ENCODE measurements at regions not wholly inside any gene's neighbourhood (a gene's known extent, or its start where the extent isn't known, plus 50 kb on each side); places are given as distances from the start of the nearest gene placed in this dataset.

DNA sequence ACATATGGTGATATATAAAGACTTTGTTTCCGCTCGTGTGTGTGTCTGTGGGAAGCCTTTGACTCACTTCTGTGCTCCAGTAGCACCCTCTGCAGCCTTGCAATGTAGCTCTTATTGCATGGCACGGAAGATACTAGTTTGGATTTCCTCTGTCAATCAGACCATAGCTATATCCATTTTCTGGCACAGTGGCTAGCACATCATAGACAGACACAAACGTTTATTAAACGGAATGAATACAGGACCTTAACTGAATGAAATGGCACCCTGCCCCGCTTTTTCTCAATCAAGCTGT lies 124.0 kb upstream of the PTPN20 start:
- TF ChIP-seq, protein P1, sequence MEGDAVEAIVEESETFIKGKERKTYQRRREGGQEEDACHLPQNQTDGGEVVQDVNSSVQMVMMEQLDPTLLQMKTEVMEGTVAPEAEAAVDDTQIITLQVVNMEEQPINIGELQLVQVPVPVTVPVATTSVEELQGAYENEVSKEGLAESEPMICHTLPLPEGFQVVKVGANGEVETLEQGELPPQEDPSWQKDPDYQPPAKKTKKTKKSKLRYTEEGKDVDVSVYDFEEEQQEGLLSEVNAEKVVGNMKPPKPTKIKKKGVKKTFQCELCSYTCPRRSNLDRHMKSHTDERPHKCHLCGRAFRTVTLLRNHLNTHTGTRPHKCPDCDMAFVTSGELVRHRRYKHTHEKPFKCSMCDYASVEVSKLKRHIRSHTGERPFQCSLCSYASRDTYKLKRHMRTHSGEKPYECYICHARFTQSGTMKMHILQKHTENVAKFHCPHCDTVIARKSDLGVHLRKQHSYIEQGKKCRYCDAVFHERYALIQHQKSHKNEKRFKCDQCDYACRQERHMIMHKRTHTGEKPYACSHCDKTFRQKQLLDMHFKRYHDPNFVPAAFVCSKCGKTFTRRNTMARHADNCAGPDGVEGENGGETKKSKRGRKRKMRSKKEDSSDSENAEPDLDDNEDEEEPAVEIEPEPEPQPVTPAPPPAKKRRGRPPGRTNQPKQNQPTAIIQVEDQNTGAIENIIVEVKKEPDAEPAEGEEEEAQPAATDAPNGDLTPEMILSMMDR (IDR thresholded peaks at IDR 0.05) = no peak
- TF ChIP-seq POLR2A (IDR thresholded peaks at IDR 0.05) = no peak

Data from testis (tissue), 2 donors.